ENCODE measurements at regions not wholly inside any gene's neighbourhood (a gene's known extent, or its start where the extent isn't known, plus 50 kb on each side); places are given as distances from the start of the nearest gene placed in this dataset.
"Not testable (repeated sequence)": the region's sequence is repeated elsewhere in the genome, so short reads cannot be mapped to it uniquely, and the experiment has no call there.

- DNase-seq (ENCODE audit: low read depth): peak; percentile 48
- no peak overlapping the region for H3K4me3 ChIP-seq (ENCODE audit: low read depth, low read length)
These were observed 58.3 kb upstream of the EEA1 start for GRCh38 chr12:92987362-92987761.

DNA sequence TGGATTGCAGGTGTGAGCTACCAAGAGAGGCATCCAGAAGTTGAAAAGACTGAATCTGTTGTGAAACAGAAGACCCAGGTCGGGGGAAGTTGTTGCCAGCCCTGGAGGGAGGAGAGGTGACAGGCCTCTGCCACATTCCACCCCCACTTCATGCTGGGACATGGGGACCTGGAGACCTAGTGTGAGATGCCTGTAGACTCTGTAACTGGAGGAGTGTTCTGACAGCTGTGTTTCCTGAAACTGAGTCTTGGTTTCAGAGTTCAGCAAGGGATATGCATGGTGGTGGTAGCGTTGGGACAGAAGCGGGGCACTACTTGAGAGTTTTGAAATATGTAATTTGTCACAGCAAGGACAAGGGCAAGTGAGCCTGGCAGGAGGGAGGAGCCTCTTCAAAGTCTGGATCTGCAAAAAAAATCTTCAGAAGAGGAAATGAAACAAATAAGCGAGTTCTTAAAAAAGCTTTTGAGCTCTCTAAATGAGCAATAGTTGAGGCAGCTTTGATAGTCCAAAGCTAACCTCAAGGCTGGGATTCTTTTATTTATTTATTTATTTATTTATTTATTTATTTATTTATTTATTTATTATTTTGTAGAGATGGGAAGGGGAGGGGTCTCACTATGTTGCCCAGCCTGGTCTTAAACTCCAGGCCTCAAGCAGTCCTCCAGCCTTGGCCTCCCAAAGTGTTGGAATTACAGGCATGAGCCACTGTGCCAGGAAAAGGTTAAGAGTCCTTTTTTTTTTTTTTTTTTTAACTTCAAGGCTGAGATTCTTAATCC lies 58.9 kb upstream of the EEA1 start:
- no peak overlapping the region for H3K4me3 ChIP-seq (ENCODE audit: low read depth, low read length)
- DNase-seq (ENCODE audit: low read depth): no peak

GRCh38 chr12:92988622-92989130 lies 59.6 kb upstream of the EEA1 start:
- no peak for DNase-seq (ENCODE audit: low read depth)
- no peak overlapping the region for H3K4me3 ChIP-seq (ENCODE audit: low read depth, low read length)

GRCh38 chr12:92989715-92990484 lies 60.8 kb upstream of the EEA1 start:
- no peak overlapping the region for H3K4me3 ChIP-seq (ENCODE audit: low read depth, low read length)
- no peak for DNase-seq (ENCODE audit: low read depth)

DNA sequence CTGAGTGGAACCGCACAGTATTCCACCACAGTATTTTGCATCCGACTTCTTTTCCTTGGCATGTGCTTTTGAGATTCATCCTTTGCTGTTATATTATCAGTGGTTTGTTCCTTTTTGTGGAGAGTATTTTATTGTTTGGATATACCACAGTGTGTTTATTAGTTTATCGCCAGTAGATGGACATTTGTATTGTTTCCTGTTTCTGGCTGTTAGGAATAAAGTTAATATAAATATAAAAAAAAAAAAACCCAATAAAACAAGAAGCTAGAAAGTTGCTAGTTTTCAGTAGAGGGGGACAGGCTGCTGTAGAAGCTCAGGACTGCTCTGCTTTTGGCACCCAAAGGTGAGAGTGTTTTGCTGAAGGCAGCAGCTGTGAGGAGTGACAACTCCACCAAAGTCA lies 62.0 kb upstream of the EEA1 start:
- DNase-seq (ENCODE audit: low read depth): no peak
- H3K4me3 ChIP-seq (ENCODE audit: low read depth, low read length): no peak overlapping the region

DNA sequence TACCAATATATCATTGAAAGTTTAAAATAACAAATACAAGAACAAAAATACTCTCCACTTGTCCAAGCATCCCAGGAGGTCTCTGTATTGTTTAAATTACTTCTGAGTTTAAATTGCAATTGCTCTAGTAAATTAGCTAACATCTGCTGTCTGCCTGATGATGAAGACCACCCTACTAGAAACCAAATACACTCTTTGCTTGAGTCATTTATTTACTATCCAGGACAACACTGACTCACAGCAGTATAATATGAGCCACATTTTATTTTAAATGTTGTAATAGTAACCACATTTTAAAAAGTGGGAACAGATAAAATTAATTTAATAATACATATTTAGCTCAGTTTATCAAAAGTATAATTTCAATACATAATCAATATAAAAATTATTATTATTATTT lies 62.9 kb upstream of the EEA1 start:
- DNase-seq (ENCODE audit: low read depth): no peak
- no peak overlapping the region for H3K4me3 ChIP-seq (ENCODE audit: low read depth, low read length)

DNA sequence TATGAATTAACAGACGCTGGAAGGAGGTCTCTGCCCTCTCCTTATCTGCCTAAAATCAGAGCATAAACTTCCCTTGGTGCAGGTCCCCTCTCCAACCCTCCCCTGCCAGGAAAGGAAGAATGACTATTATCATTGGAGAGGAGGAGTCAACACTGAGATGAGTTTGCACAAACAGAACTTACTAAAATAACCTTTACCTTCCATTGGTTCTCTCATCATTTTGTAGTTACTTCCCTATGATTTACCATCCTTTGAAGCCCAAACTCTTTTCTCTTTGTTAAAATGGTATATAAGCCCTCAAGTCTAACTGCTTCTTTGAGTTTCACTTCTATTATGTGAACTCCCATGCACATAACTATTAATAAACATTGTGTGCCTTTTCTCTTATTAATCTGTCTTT lies 64.2 kb upstream of the EEA1 start:
- DNase-seq (ENCODE audit: low read depth): no peak
- H3K4me3 ChIP-seq (ENCODE audit: low read depth, low read length): no peak overlapping the region

DNA sequence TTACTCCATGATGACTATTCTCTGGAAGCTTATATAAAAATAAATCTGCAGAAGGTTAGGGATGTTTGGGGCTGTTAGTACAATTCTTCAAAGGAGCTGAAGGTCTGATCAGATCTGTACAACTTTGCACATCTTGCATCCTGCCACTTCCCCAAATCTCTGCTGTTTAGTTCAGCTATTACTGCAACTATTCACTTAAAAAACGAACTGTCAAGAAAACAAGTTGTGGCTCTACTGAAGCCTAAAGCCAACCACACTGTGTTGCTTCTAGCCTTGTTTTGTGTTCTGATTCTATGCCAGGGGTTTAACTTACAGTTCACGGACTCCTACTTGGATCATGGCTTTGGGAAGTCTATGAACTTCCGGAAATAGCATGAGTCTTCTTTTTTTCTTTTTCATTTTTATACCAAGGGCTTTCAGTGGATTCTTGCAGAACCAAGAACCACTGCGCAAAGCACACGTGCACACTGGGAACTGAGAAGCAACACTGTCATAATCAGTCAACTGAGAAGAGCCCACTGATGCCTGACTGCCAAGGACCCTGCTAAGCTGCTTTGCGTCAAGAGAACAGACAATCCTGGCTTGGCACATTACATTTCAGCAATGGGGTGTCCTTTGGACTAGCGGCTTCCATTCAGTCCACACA lies 66.3 kb upstream of the EEA1 start:
- DNase-seq (ENCODE audit: low read depth): no peak
- no peak overlapping the region for H3K4me3 ChIP-seq (ENCODE audit: low read depth, low read length)

DNA sequence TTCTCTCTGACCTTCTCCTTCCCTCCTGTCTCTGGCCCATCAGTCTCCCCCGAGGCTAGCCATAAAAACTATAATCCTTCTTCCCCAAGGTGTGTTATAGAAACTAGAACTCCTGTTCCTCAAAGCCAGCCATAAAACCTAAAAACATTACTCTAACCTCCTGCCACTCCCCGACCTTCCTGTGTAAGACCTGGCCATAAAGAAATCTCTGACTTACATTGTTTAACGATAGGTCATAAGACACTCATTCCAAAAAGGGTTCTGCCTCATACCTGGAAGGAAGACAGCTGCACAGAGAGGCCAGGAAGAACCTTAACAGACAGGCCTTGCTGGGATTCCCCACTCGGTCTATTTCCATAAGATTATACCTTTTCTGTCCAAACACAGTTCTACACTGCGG lies 70.9 kb upstream of the EEA1 start:
- no peak overlapping the region for H3K4me3 ChIP-seq (ENCODE audit: low read depth, low read length)
- DNase-seq (ENCODE audit: low read depth): no peak

DNA sequence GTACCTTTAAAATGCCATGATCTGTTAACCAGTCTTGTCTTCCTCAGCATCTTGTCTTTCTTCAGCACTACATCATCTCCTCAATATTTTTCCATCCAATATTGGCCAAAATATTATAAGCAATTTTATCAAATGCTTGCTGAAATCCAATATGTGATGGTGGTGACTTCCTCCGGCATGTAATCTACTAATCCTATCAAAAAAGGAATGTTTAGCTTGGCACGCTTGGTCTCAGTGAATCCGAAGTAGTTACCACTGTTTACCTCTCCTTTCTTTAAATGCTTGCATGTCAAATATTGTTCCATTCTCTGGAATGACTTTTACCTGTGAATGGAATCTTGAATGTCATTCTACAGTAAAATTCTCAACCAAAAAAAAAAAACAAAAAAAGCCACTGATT lies 72.3 kb upstream of the EEA1 start:
- H3K4me3 ChIP-seq (ENCODE audit: low read depth, low read length): no peak overlapping the region
- DNase-seq (ENCODE audit: low read depth): no peak

- peak; percentile 31 for DNase-seq (ENCODE audit: low read depth)
- no peak overlapping the region for H3K4me3 ChIP-seq (ENCODE audit: low read depth, low read length)
These were observed 73.4 kb upstream of the EEA1 start for GRCh38 chr12:93002293-93003054.

DNA sequence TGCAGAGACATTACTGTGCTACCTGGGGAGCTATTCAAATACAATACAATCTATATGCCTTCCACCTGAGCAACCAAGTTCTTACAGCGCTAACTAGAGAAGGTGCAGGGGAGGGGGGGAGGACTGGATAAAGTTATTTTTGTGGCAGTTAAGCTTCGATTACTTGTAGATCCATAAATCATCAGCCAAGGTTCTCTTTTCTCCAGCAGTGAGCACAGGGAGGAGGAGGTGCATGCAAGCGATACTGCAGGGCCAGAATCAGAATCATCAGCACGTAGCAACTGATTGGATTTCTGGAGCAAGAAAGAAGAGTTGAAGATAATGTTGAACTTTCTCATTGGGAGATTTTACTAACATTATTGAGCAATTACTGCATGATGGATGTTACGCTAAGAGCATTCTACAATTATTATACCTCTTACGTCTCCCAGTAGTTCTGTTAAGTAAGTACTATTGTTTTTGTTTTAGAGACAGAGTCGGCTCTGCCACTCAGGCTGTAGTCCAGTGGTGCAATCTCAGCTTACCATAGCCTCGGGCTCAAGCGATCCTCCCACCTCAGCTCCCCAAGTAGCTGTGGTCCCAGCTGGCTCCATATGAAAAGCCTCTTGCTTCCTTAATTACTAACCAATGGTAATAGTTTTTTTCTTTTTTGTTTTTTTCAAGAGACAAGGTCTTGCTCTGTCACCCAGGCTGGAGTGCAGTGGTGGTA lies 74.6 kb upstream of the EEA1 start:
- DNase-seq (ENCODE audit: low read depth): no peak
- H3K4me3 ChIP-seq (ENCODE audit: low read depth, low read length): no peak overlapping the region

- no peak for DNase-seq (ENCODE audit: low read depth)
These were observed 76.9 kb upstream of the EEA1 start for GRCh38 chr12:93005928-93006392.

DNA sequence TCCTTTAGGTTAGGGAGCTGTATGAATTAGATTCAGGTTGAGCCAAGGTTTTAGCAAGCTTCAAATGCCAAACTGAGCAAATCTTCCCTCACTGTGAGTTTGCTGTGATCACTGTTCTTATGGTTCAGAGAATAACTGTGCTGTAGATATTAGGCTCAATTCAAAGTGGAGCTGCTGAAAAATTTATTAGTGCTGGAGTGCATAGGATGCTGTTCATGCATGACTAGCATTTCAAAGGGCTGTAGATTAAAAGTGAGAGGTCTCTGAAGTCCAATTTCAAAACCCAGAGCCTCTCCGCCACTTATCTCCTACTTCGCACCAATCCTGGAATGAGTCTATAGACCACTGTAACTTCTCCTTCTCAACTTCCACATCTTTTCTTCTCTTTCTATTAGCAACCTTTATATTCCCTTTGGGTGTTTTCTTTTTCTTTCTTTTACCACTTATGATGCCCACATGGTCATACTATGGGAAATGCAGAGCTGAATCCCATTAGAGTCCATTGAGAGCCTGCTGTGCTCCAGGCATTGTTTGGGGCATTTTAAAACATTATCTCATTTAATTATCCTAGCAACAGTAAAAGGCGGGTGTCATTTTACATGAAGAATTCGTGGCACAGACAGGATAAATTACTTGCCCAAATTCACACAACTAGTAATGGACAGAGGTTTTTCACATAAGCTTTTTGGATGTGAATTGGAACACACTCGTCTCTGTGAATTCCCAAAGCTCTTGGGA lies 77.5 kb upstream of the EEA1 start:
- DNase-seq (ENCODE audit: low read depth): no peak
- H3K4me3 ChIP-seq (ENCODE audit: low read depth, low read length): no peak overlapping the region

More at GRCh38 chr12:93005928-93006392, 76.9 kb upstream of the EEA1 start:
- no peak overlapping the region for H3K4me3 ChIP-seq (ENCODE audit: low read depth, low read length)

DNA sequence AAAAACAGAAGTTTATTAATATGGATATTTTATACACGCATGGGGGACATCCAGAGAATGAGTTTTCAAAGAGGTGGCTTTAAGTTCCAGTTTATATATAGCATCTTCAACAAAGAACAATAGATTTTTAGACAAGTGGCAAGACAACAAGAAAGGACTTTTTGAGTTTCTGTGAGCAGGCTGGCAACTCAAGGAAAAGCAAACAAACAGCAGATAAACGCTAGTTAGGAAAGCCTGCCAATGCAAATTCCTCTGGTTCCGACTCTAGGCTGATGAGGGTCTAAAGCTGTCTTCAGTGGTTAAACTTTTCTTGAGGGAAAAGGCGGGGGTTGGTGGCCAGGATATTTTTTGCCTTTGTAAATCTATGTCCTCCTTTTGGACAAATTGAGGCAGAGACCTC lies 78.4 kb upstream of the EEA1 start:
- DNase-seq (ENCODE audit: low read depth): no peak
- no peak overlapping the region for H3K4me3 ChIP-seq (ENCODE audit: low read depth, low read length)

- DNase-seq (ENCODE audit: low read depth): no peak
- no peak overlapping the region for H3K4me3 ChIP-seq (ENCODE audit: low read depth, low read length)
These were observed 79.1 kb upstream of the EEA1 start for GRCh38 chr12:93008044-93008778.

DNA sequence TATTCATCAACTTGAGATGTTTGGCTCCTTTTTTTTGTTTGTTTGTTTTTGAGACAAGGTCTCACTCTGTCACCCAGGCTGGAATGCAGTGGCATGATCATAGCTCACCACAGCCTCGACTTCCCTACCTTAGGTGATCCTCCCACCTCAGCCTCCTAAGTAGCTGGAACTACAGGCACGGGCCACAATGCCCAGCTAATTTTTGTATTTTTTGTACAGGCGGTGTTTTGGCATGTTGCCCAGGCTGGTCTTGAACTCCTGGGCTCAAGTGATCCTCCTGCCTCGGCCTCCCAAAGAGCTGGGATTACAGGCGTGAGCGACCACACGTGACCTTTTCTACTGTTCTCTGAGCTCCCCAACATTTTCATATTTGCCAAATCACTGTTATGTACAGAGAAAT lies 79.8 kb upstream of the EEA1 start:
- DNase-seq (ENCODE audit: low read depth); H3K4me3 ChIP-seq (ENCODE audit: low read depth, low read length): not testable (repeated sequence)

DNA sequence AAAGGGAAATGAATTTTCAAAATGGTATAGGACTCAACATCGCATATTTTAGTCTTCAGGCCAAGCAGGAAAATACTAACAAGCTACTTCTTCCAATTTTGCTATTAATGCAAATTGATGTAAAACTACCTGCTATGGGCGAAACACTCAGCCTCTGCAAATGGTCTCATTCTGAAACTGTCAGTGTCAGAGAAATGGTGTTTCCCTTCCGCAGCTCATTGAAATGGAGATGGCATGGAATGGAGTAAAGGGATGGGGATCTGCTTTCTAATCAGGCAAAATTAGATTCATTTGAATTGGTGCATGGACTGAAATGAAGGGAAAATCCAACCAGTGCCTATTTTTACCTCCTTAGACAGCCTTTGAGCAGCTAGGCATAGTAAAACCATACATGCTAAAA lies 80.4 kb upstream of the EEA1 start:
- no peak overlapping the region for H3K4me3 ChIP-seq (ENCODE audit: low read depth, low read length)
- no peak for DNase-seq (ENCODE audit: low read depth)
